ENCODE measurements at regions not wholly inside any gene's neighbourhood (a gene's known extent, or its start where the extent isn't known, plus 50 kb on each side); places are given as distances from the start of the nearest gene placed in this dataset.

DNA sequence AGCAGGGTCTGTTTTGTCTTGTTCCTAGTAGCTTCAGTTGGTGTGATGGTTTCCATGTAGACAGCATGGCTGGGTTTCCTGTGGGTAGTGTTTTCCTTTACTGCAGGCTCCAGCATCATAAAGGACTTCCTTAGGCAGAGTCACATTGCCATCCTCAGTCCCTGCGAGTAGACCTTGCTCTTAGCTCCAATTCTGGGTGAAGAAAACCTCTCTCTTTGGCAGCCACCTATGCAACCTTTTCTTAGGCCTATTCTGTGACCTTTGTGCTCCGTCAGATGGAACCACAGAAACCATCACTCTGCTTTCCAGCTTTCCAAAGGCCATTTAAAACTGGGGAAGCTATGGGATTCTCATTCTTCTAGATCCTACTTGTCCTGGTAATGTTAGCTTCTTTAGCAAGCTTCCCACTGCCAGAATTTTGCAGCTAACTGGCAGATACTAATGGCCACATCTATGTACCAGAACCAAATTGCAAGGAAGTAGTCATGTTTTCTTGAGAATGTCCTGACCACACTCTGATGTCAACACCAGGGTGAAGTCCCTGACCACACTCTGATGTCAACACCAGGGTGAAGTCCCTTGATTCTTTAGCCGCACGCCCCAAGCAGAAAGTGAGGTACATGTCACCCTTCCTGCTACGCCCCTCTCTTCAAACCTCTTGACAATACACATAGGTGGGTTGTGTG, 646.6 kb upstream of the HS3ST5 start:
- TF ChIP-seq, protein P1, sequence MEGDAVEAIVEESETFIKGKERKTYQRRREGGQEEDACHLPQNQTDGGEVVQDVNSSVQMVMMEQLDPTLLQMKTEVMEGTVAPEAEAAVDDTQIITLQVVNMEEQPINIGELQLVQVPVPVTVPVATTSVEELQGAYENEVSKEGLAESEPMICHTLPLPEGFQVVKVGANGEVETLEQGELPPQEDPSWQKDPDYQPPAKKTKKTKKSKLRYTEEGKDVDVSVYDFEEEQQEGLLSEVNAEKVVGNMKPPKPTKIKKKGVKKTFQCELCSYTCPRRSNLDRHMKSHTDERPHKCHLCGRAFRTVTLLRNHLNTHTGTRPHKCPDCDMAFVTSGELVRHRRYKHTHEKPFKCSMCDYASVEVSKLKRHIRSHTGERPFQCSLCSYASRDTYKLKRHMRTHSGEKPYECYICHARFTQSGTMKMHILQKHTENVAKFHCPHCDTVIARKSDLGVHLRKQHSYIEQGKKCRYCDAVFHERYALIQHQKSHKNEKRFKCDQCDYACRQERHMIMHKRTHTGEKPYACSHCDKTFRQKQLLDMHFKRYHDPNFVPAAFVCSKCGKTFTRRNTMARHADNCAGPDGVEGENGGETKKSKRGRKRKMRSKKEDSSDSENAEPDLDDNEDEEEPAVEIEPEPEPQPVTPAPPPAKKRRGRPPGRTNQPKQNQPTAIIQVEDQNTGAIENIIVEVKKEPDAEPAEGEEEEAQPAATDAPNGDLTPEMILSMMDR (IDR thresholded peaks at IDR 0.05) = no peak
- no peak for TF ChIP-seq CHD2 (IDR thresholded peaks at IDR 0.05; ENCODE audit: low read length, partially characterized antibody)
- no peak for TF ChIP-seq JUND (IDR thresholded peaks at IDR 0.05)
- TF ChIP-seq YY1 (IDR thresholded peaks at IDR 0.05; ENCODE audit: low read depth) = no peak
- TF ChIP-seq SMC3 (IDR thresholded peaks at IDR 0.05; ENCODE audit: low read depth, low read length) = no peak
- TF ChIP-seq, protein P2, sequence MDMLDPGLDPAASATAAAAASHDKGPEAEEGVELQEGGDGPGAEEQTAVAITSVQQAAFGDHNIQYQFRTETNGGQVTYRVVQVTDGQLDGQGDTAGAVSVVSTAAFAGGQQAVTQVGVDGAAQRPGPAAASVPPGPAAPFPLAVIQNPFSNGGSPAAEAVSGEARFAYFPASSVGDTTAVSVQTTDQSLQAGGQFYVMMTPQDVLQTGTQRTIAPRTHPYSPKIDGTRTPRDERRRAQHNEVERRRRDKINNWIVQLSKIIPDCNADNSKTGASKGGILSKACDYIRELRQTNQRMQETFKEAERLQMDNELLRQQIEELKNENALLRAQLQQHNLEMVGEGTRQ (IDR thresholded peaks at IDR 0.05; ENCODE audit: borderline replicate concordance, low read depth, low read length) = no peak

Data from SK-N-SH (cell line).